GM18505 (cell line): ENCODE measurements at regions not wholly inside any gene's neighbourhood (a gene's known extent, or its start where the extent isn't known, plus 50 kb on each side); places are given as distances from the start of the nearest gene placed in this dataset.

Experiments used
- ATAC-seq: cut with Tn5 transposase; IDR thresholded peaks from one replicate; pipeline ENCODE4 v1.9.1; 2021; ENCODE audit not compliant: unreplicated experiment
- POLR2A ChIP-seq: IDR thresholded peaks from 4 replicates; pipeline ENCODE4 v1.6.1; 2011; ENCODE audit warnings: borderline replicate concordance; ENCODE audit not compliant: insufficient read depth, insufficient read length; ENCODE audit errors: extremely low read depth

DNA sequence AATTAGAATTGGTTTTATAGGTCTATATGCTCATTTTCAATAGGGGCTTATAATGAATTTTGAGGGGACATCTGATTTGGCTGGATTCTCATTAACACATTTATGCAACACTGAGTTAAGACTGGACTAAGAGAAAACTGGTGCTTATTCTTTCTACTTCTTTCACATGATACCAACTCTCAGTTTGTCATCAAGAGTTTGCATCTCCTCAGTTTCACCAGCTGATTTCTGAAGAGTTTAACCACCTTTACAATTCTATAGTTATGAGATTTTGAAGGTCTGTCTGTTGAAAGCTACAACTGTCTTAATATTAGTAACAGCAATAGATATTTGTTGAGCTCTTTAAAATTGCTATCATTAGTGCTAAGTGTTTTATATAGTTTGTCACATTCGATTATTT lies 867.0 kb upstream of the SORCS1 start:
- no peak for TF ChIP-seq POLR2A

DNA sequence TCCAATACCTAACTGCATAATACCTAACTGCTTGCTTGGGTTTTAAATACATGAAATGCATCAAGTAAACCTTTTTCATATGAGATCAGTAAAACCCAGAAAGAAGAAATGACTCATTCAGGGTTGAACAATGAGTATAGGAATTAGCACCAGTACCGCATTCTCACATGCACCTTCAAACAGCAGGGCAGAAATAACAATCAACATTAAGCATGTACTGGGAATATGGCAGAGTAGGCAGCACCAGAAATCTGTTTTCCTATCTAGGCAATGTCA lies 850.3 kb upstream of the SORCS1 start:
- ATAC-seq = peak; percentile 50
- no peak for TF ChIP-seq POLR2A

More for the DNA sequence above, 867.0 kb upstream of the SORCS1 start:
- ATAC-seq = no peak

DNA sequence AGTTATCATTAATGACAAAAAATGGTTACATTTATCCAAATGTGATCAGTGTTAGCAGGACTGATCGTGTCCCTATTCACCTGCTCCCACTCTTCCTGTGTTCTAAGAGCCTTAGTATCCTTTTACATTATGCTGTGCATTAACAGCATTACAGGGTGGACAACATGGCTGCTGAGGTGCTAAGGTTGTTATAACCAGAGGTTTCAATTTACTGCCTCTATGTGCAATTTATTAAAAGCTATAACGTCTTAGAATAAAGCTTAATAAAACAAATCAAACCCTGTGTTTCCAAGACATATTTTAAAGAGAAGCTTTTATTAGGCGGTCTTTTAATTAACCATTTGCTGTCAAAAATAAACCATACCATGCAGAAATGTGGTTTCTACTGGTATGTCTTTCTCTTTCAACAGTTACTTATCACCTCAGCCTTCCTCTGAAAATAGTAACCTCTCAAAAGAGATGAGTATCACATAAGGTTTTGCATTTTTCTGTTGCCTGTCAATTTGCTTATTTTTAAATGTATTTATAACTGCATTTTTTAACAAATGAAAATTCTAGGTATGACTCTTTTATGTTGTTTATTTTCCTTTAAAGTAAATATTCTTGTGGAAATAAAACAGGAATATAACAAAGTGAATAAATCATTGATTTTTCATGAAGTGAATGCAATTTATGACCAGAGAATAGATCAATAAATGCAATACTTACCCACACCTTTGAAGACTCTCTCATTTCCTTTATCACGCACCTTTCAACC lies 849.8 kb upstream of the SORCS1 start:
- ATAC-seq = no peak
- no peak for TF ChIP-seq POLR2A

DNA sequence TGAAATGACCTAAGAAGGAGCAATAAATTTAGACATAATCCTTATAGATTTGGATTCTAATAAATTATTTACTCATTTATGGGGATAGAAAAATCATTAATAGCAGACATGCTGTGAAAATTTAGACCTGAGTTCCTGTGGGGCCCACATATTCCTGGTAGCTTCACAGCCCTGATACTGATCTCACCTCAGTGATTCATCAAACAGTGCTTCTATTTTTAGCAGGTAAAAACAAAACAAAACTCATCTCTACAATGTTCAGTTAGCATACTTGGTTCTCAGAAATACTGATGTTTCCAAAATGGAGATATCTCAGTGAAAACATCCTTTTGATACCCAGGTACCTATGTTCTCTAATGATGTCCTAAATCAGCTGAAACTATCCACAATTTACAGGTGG lies 841.1 kb upstream of the SORCS1 start:
- ATAC-seq = no peak

DNA sequence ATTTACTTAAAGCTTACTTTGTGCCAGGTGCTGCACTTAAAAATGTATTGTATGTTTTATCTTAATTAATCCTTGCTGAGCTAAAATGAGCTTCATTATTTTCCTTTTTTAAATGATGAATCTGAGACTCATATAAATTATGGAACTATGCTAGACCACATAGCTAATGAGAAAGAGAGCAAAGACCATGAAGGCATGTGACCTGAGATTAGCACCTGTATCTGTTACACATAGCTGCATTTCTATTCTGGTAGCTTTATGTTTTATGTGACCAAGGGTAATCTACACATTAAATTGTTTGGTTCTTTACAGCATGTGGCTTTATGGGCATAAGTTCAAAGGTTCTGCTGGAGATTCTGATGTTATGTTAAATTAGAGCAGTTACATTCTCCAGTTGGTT lies 839.1 kb upstream of the SORCS1 start:
- TF ChIP-seq POLR2A = no peak
- no peak for ATAC-seq

More for the DNA sequence above, 841.1 kb upstream of the SORCS1 start:
- no peak for TF ChIP-seq POLR2A

DNA sequence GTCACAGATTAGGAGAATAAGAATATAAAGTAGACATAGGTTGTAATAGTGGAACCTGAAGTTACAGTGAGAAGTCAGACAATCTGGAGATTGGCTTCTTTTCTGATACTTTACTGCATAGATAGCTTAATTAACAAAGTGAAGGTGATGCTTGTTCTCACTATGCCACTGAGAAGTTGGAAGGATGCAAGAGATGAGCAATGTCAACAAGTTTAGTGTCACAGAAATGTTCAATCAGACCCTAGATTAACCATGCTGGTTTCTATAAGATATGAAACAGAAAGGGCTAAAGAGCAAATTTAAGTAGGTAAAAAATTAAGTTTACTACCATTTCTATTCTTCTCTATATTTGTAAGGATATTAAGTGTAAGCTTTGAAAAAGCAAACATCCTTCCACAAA lies 838.6 kb upstream of the SORCS1 start:
- no peak for TF ChIP-seq POLR2A
- ATAC-seq = no peak

DNA sequence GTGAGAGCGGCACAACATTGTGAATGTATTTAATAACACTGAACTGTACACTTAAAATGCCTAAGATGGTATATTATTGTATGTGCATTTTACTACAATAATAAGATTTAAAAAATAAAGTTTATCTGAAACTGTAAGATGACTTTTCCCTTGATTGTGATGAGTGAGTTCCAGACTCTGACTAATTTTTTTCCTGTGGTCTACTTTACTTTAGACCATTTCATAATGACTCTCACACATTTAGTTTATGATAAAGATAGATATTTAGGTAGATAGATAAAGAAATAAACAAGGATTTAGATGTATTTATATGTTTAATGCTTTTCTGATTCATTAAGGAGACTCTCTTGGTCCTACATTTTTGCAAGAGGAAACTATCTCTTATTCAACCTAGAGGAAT lies 835.9 kb upstream of the SORCS1 start:
- no peak for ATAC-seq
- TF ChIP-seq POLR2A = no peak

DNA sequence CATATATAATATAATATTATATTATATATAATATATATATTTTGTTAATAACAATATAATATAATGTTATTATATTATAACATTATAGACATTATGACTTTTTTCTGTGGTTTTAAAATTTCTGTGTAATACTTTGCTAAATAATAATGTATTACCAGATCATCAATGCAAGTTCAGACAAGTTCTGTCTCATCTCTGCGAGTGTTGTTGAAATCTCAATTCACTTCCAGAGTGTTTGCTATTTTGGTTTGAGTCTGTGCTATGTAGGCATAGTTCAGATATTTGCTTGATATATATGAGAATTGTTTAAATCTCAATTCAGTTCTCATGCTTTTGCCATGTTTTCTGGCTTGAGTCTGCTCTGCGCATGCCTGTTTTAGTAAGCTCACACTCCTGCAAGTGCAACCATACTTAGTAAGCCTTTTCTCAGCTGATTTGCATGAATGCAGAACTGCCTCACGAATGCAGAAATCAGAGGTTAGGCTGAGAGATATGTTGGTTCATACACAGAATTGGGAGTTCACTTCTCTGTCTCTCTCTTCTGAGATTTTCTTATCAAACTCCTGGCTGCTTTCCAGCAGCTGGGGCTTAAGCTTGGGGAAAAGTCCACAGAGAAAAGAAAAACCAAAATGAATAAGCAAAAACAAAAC lies 830.2 kb upstream of the SORCS1 start:
- ATAC-seq = no peak
- TF ChIP-seq POLR2A = no peak

DNA sequence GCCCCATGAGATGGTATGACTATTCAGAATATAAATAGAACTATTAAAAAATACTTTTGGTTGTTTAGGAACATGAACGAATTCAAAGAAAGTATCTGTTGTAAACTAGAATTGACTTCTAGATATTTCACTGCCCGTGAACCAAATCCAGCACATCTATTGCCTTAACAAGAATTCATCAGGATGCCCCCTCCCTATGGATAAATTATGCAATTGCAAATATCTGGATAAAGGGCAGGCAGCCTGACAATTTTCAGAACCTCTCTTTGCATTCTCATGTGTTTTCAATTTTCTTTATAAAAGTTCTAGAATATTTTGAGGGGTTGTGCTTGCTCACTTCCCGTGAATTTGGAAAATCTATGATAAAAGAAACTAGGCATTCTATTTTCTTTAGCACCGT lies 822.1 kb upstream of the SORCS1 start:
- no peak for ATAC-seq
- TF ChIP-seq POLR2A = no peak

DNA sequence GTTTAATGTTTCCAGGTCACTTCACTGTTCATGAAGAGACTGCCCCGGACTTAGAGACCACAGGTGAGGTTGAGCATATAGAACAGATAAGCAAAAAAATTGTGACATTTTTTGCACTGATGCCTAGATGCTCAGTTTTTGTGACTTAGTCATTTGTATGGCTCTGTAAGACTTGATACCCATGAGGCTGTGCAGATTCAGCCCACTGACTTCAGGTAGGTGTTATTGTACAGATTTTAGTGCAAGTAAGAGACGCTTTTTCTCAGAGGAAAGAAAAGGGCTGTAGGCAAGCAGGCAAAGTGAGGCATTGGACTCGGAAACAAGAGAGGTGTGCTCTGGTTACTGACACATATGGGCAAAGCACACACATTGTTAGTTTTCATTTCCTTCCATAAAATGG lies 820.1 kb upstream of the SORCS1 start:
- no peak for ATAC-seq
- no peak for TF ChIP-seq POLR2A

DNA sequence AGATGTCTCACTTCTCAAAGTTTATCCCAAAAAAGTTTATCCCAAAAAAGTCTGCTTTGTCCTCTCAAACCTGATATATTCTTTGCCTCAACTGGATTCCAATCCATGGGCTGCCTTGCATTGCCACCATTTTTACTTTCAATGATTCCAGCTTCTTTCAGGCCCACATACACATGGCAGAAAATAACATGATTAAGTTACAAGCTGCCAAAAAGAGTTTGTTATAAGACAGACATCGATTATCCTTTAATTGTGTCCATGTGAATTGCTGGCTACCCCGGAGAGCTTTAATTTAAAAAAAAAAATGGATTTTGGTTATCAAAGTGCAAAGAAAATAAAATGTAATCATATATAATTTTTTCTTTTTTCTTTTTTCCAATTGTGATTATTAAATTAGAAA lies 819.6 kb upstream of the SORCS1 start:
- ATAC-seq = no peak
- no peak for TF ChIP-seq POLR2A

DNA sequence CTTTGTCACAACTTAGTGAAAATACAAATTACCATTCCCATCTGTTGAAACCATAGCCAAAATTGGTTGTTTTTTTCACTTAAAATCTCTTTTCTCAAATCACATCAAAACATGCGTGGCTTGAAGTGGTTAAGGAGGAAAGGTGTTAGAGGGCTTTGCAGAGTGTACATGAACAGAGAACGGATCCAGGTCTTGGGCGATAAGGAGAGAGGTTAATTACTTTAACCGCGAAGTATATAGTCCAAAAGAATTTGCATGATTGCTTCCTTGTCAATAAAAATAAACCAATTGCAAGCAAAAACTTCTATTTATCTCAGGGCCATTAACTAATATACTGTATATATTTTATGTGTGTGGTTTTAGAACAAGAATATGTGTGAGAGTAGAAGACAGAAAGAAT lies 813.9 kb upstream of the SORCS1 start:
- ATAC-seq = no peak
- TF ChIP-seq POLR2A = no peak

DNA sequence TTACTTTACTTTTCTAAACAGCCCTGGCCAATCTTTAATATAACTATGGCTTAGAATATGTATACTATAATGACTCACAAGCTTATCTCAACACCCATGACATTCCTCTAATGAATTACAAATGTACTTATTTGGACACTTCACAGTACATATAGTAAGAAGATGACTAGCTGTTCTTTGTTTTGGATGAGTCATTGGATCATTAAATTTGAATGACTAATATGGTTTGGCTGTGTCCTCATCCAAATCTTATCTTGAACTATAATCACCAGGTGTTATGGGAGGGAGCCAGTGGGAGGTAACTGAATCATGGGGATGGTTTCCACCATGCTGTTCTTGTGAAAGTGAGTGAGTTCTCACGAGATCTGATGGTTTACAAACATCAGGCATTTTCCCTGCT lies 807.5 kb upstream of the SORCS1 start:
- no peak for TF ChIP-seq POLR2A
- no peak for ATAC-seq

DNA sequence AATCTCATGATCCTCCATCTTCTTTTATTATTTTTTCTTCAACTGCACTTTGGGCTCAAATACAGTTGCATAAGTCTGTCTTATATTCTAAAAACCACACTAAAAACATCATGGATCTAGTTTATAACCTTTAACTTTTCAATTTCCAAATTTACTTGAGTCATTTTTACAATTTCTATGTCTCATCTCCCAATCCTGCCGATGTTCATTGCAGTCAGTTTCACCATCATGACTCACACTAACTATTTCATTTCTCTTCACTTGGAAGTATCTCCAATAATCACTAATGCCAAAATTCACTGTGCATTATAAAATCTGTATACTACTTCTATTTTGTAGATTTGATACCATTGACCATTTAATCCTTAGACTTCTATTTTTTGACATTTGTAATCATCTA lies 806.9 kb upstream of the SORCS1 start:
- no peak for TF ChIP-seq POLR2A
- no peak for ATAC-seq
